ENCODE measurements at regions not wholly inside any gene's neighbourhood (a gene's known extent, or its start where the extent isn't known, plus 50 kb on each side); places are given as distances from the start of the nearest gene placed in this dataset.

DNA sequence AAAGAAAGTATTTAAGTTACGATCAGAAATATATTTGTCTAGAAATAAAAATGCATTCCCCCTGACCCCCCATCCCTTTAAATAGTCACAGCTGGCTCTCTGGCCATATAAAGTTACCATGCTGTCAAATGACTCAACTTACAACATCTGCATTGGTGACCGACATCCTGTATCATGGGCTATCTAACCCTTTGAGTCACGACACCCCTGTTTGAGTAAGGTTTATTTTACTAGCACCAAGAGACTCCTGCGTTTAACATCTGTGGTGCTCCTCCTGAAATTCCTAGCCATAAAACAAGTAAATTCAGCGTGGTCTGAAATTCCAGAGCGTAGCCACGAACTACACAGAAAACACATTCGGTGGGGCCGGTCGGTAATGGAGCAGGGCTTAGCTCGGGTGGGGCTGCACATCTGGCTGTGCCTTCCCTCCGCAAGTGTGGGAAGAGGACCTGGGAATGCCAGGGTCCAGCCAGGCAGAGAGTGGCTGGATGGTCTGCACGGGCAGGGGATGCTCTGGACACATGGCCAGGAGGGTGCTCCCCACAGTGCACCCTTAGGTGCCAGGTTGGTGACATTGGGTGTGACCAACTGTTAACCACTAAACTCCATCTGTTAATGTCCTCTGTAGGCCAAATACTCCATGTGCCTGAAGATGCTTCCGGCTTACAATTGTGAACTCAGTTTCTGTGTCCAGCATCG is 53.0 kb upstream of the CLDN14 start:
- CTCF ChIA-PET: no interaction called here
- Histone ChIP-seq H3F3A (ENCODE audit: low read length, unreplicated experiment) (no peaks in the 10 kb centered on the region), H3K4me1 (ENCODE audit: insufficient read depth, low read length) (no peaks in the 10 kb centered on the region), H3K27ac (ENCODE audit: low read length) (no peak overlapping the region), H2AFZ (ENCODE audit: low read length) (no peak overlapping the region), H3K9me3 (ENCODE audit: low read length) (no peaks in the 10 kb centered on the region), H3K27me3 (ENCODE audit: low read length) (no peaks in the 10 kb centered on the region), H3K9ac (ENCODE audit: low read length) (no peak overlapping the region), H3K36me3 (ENCODE audit: low read depth, low read length) (no peaks in the 10 kb centered on the region), H3K9me2 (replicated peaks; ENCODE audit: low read length) (no peaks in the 10 kb centered on the region), H4K20me1 (ENCODE audit: low read length) (no peaks in the 10 kb centered on the region), H3K4me2 (ENCODE audit: low read length) (no peak overlapping the region), H3K79me2 (ENCODE audit: low read length) (no peaks in the 10 kb centered on the region), H3K4me3 (ENCODE audit: low read length) (no peak overlapping the region)
- TF ChIP-seq EZH2phosphoT487 (IDR thresholded peaks at IDR 0.05; ENCODE audit: borderline replicate concordance, low read length) (no peak), CTCF (conservative IDR thresholded peaks at IDR 0.05; ENCODE audit: low read depth, low read length) (no peak), EZH2 (IDR thresholded peaks at IDR 0.05; ENCODE audit: low read length, unreplicated experiment) (no peak)
- no TSS peak for BruUV-seq (replicated peaks)
- ATAC-seq (no peak), DNase-seq (no peak)
- POLR2A ChIA-PET (ENCODE audit: unreplicated experiment): no interaction called here
- intact Hi-C loops (cut with micrococcal nuclease): no loop called here

DNA sequence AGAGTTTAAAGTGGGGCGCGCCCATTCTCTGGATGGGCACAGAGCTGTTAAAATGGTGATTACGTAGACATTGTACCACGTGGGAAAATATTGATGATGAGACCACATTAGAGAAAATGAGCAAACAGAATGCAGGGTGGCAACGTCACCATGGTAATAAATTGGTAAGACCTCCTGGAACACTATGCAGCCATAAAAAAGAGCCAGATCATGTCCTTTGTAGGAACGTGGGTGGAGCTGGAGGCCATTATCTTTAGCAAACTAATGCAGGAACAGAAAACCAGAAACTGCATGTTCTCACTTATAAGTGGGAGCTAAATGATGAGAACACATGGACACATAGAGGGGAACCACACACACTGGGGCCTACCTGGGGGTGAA is 53.5 kb upstream of the CLDN14 start:
- Histone ChIP-seq H3K4me1 (ENCODE audit: insufficient read depth, low read length) (no peaks in the 10 kb centered on the region), H3K4me2 (ENCODE audit: low read length) (no peak overlapping the region), H2AFZ (ENCODE audit: low read length) (no peak overlapping the region), H3F3A (ENCODE audit: low read length, unreplicated experiment) (no peaks in the 10 kb centered on the region), H4K20me1 (ENCODE audit: low read length) (no peaks in the 10 kb centered on the region), H3K9ac (ENCODE audit: low read length) (no peak overlapping the region), H3K36me3 (ENCODE audit: low read depth, low read length) (no peaks in the 10 kb centered on the region), H3K27ac (ENCODE audit: low read length) (no peak overlapping the region), H3K9me2 (replicated peaks; ENCODE audit: low read length) (no peaks in the 10 kb centered on the region), H3K27me3 (ENCODE audit: low read length) (no peaks in the 10 kb centered on the region), H3K9me3 (ENCODE audit: low read length) (no peaks in the 10 kb centered on the region), H3K4me3 (ENCODE audit: low read length) (no peak overlapping the region), H3K79me2 (ENCODE audit: low read length) (no peaks in the 10 kb centered on the region)
- DNase-seq (no peak), ATAC-seq (no peak)
- POLR2A ChIA-PET (ENCODE audit: unreplicated experiment): no interaction called here
- intact Hi-C loops (cut with micrococcal nuclease): no loop called here
- no peak for TF ChIP-seq CTCF (conservative IDR thresholded peaks at IDR 0.05; ENCODE audit: low read depth, low read length)
- TF ChIP-seq EZH2phosphoT487 (IDR thresholded peaks at IDR 0.05; ENCODE audit: borderline replicate concordance, low read length): no peak
- no peak for TF ChIP-seq EZH2 (IDR thresholded peaks at IDR 0.05; ENCODE audit: low read length, unreplicated experiment)
- BruUV-seq (replicated peaks): no TSS peak
- CTCF ChIA-PET: no interaction called here

GRCh38 chr21:36534656-36535055 is 54.7 kb upstream of the CLDN14 start:
- ATAC-seq: no peak
- H3K9me2 ChIP-seq (replicated peaks; ENCODE audit: low read length): no peaks in the 10 kb centered on the region
- H3K27ac ChIP-seq (ENCODE audit: low read length): no peak overlapping the region
- TF ChIP-seq EZH2phosphoT487 (IDR thresholded peaks at IDR 0.05; ENCODE audit: borderline replicate concordance, low read length) (no peak), CTCF (conservative IDR thresholded peaks at IDR 0.05; ENCODE audit: low read depth, low read length) (no peak)
- no TSS peak for BruUV-seq (replicated peaks)
- no peak overlapping the region for H3K4me2 ChIP-seq (ENCODE audit: low read length)
- no peaks in the 10 kb centered on the region for H3K9me3 ChIP-seq (ENCODE audit: low read length)
- H3F3A ChIP-seq (ENCODE audit: low read length, unreplicated experiment): no peaks in the 10 kb centered on the region
- no peak overlapping the region for H2AFZ ChIP-seq (ENCODE audit: low read length)
- no peak overlapping the region for H3K9ac ChIP-seq (ENCODE audit: low read length)
- intact Hi-C loops (cut with micrococcal nuclease): no loop called here
- DNase-seq: no peak
- no peaks in the 10 kb centered on the region for H3K36me3 ChIP-seq (ENCODE audit: low read depth, low read length)
- ChIA-PET CTCF (no interaction called here), POLR2A (ENCODE audit: unreplicated experiment) (no interaction called here)
- no peaks in the 10 kb centered on the region for H4K20me1 ChIP-seq (ENCODE audit: low read length)
- H3K27me3 ChIP-seq (ENCODE audit: low read length): no peaks in the 10 kb centered on the region
- no peaks in the 10 kb centered on the region for H3K4me1 ChIP-seq (ENCODE audit: insufficient read depth, low read length)
- no peaks in the 10 kb centered on the region for H3K79me2 ChIP-seq (ENCODE audit: low read length)
- no peak overlapping the region for H3K4me3 ChIP-seq (ENCODE audit: low read length)
